OCI-M2 (cell line): ENCODE measurements at regions not wholly inside any gene's neighbourhood (a gene's known extent, or its start where the extent isn't known, plus 50 kb on each side); places are given as distances from the start of the nearest gene placed in this dataset.

Source experiments
- DNase-seq: peaks from one replicate; lab custom pipeline; 2025; ENCODE audit not compliant: unreplicated experiment; lab: John Stamatoyannopoulos, UW

DNA sequence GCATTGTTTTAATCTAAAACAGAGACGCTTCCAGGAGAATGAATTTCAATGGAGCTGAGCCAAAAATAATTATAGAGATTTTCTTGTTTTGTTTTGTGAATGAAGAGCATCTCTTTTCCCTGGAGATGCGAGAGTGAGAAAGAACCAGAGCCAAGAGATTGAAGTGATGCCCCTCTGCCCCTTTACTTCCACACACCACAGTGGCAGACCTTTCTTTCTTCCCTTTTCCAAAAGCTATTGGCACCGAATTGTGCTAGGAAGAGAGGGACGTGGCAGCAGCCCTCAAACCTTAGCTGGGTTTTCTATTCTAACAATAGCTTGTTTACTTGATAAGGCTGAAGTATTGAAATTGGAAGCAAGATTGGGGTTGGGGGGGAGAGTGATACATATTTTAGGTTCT, 133.0 kb upstream of the TMEM161B start:
- no peak for DNase-seq

GRCh38 chr5:88401228-88401627, 132.6 kb upstream of the TMEM161B start:
- no peak for DNase-seq

- DNase-seq, result no peak
Measured at GRCh38 chr5:88399561-88399960, 130.9 kb upstream of the TMEM161B start.

DNA sequence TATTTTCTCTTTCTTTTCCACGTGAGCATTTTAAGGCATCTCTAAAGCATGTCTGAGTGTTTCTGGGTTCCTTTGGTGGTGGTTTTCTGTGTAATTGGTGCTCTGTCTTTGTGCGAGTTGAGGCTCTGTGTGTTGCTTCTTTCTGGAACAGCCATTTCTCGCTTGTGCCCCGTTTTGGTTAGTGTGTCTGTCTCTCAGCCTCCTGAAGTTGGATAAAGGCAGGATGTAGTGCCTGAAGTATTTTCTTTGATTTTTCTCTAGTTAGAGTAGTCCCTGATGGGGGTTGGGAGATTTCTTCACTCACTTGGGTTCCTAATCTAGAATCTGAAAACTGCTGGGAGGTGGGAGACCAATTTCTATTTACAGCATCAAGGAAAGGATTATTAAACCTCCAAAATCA, 129.7 kb upstream of the TMEM161B start:
- no peak for DNase-seq

- no peak for DNase-seq
Measured at GRCh38 chr5:88396751-88397281, 128.2 kb upstream of the TMEM161B start.

DNA sequence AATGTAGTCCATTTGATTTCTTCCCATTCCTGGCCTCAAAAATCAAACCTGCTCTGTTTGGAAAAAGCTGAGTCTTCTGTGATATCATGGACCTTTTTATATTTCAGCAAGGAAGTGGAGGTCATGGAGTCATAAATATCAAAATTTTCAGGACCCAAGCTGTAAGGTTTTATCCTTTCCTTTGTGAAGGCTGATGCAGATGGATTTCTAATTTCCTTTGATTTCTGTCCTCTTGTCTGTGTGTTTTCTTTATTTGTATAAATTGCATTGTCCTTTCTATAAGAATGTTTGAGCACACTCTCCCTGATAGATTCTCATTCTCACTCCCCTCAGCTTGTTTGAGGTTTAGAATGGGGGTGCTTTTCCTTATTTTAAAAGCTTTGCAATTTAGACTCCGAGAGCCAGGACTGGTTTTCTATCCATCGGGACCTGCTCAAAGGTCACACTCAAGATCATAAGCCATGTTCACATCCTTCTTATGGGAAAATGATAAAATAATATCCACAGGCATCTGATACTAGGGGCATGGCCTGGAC, 127.4 kb upstream of the TMEM161B start:
- DNase-seq, result no peak

DNA sequence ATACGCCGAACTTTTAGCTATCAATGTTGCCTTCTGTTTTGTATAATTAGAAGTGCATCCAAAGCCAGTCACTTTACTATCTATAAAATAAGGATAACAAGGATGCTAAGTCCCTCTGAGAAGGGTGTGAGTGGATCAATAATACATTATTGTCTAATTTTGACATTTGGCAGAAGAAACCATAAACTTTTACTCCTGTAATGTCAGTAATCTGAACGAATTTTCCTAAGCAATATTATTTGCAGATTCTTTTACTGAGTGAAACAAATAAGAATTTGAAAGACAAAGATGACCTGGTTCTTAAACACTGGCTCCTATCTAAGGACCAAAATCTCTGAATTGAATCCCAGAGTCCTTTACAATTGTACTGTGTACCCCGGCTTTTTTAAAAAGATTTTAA, 126.6 kb upstream of the TMEM161B start:
- DNase-seq, result no peak

DNA sequence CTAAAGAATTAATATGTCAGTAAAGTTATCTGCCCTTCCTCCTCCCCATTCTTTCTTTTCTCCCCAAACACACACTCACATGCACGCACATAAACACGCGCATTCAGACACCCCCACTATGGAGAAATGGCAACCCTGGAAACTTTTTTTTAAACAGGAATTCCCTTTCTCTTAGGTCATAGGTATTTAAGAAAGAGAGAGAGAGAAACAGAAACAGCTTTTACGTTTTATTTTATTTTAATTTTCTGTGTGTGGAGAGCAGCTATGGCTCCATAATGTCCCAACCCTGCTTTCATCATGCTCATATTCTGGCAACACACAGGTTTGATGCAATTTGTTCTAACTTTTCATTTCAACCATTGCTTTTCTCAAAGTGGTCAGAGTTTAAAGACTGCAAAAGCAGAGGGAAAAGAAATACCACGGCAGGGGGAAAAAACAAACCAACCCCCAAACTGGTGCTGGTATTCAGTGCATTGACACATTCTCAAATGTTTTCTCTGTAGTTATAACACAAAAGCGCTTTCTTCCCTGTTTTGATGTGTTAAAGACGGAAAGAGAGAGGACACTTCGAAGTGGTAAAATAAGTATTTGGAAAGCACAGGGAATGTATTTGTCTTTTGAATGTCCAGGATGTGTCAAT, 126.0 kb upstream of the TMEM161B start:
- DNase-seq, result no peak

- DNase-seq, result no peak
Measured at GRCh38 chr5:88393716-88394535, 125.3 kb upstream of the TMEM161B start.

DNA sequence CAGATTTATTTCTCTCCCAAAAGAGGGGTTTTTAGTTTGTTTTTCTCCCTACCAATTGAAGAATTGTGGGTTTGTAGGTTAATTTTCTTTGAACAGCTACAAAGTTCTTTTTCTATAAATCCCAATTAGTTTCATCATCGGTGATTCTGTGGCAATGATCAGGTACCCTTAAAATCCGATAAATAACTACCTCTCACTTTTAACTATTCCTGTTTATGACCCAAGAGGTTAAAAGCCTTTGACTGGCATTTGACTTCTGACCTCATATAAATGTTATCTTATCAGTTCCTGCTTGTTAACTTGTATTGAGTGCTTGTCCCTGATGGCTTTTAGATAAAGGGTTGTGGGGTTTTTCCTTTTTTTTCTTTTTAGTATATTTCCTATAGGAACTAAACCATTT, 124.4 kb upstream of the TMEM161B start:
- DNase-seq, result no peak

- no peak for DNase-seq
Measured at GRCh38 chr5:88391991-88392390, 123.3 kb upstream of the TMEM161B start.

DNA sequence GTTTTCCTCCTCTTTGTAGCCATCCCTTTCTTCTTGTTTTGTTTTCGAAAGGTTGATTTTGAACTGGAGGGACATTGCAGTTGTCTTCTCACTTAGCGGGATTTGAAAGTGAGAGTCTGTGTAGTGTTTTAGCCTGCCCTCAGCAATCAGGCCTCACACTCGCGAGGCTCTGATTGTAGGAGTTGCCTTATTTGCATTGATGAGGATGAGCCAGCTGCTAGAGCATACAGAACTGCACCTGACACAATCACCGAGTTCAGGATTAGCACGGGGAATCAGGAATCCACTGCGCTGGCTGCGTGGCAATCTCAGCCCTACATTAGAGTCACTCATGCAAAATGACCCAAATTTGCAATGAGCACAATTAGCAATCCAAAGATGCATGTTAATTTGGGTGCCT, 122.5 kb upstream of the TMEM161B start:
- DNase-seq, result no peak

DNA sequence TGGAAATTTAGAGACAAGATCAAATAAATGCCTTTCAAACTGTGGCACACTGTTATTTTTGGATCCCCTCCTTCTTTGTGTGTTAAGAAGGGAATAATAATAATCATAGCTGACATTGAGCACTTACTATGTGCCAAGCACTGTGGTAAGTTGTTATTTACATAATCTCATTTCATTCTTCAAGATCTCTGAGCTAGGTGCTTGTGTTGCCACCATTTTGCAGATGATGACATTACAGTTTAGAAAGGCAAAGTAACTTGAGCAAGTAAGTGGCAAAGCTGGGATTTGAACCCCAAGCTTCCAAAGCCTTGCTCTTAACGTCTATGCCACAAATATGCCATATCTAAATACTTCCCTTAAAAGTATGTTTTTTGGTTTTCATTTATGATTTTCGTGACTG, 121.8 kb upstream of the TMEM161B start:
- DNase-seq, result no peak

- no peak for DNase-seq
Measured at GRCh38 chr5:88390096-88390441, 121.4 kb upstream of the TMEM161B start.

DNA sequence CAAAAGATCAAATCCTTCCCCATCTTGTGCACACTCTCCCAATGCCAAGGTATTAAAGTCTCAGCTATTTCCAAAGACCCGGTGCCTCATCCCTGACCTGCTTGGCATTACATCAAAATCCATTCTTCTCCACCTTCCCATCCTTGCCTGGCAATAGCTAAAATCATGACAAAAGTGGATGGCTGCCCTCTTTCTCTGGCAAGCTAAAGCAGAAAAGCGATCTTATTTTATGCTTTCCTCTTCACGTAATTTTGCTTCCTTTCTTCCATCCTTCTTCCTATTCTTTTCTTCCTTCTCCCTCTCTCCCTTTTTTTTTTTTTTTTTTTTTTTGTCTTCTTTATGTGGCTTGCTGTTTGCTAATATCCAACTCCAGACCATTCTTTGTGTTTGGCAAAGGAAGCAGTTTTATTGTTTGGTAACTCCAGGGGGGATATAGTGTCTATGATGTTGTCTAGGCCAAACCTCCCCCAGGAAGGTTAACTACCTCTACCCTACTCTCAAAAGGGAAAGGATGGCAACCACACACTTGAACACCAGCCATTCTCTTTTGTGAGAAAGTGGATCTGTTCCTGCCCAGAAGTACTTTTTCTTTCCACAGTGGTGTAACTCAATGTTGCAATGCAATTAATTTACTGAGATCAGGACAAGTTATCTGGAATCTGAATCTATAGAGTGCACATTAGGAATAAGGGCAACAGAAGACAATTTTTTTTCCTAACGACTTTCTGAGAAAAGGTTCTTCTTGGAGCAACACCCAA, 120.9 kb upstream of the TMEM161B start:
- DNase-seq, result no peak

GRCh38 chr5:88388476-88389337, 120.1 kb upstream of the TMEM161B start:
- no peak for DNase-seq

DNA sequence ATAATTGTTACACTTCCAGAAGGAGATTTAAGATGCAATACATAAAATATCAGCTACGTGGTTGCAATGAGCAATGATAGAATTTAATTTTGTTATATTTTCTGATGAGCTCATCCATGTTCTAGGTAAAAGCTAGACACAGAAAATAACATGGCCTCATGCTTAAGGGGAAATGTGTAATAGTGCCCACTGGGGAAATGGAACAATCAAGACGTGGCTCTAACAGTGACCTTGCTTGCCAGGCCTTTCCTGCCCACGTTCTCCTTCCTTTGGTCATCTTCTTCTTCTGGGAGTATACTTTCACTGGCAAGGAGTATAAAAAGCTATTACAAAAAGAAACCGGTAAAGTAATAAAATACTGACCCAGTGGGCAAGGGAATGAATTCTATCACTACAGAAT, 116.2 kb upstream of the TMEM161B start:
- DNase-seq, result no peak

- no peak for DNase-seq
Measured at GRCh38 chr5:88380332-88380731, 111.7 kb upstream of the TMEM161B start.

DNA sequence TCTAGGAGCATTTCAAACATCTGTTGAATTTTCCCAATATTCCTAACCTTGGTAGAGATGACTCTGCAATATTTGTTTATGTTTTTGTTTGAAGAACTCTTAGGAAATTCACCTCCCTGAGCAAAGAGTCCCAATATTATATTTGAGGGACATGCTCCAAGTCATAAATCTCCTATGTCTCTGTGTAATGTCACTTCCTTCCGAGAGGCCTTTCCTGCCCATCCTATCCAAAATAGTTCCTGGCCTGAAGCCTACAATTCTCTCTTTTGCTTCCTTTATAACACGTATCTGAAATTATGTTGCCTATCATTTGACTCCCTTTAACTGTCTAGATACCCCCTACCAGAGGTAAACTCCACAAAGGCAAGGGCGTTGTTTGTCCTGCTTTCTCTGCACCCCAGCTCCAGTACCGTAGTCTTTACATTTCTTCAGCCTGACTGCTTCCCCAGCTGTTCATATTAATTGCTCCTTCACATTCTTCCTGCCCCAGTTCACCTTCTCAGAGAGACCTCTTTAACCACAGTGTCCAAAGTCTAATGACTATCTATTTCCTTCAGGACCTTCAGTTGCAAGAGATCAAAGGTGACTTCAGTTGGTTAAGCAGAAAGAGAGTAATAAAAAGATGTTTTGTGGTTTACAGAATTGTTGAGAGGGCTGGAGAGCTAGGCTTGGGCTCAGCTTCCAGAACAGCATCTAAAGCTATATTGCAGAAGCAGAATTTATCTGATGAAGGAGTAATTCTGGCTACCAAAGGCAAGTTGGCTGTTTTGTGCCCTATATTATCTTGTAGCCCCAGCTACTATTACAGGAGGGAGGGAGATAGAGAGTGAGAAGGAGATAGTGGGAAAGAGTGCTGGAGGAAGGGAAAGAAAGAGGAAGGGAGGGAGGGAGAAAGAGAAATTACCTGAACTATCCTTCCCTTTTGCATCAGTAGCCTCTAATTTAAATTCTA, 109.3 kb upstream of the TMEM161B start:
- DNase-seq, result peak; percentile 55

GRCh38 chr5:88377240-88377639, 108.6 kb upstream of the TMEM161B start:
- DNase-seq, result no peak
